ENCODE measurements at regions not wholly inside any gene's neighbourhood (a gene's known extent, or its start where the extent isn't known, plus 50 kb on each side); places are given as distances from the start of the nearest gene placed in this dataset.
"Not testable (repeated sequence)": the region's sequence is repeated elsewhere in the genome, so short reads cannot be mapped to it uniquely, and the experiment has no call there.

GRCh38 chr1:221527886-221528624 is 213.8 kb downstream of the DUSP10 start:
- H3K27ac ChIP-seq (ENCODE audit: insufficient read depth, low read depth, low read length) = no peak overlapping the region
- H2AFZ ChIP-seq (ENCODE audit: low read depth, low read length) = no peak overlapping the region
- no peaks in the 10 kb centered on the region for H3K79me2 ChIP-seq (ENCODE audit: control insufficient read depth, insufficient read depth, low read length)
- no TSS peak for BruUV-seq (replicated peaks)
- no peak overlapping the region for H3K4me2 ChIP-seq (ENCODE audit: insufficient read depth, low read length)
- no peak for TF ChIP-seq POLR2AphosphoS5 (IDR thresholded peaks at IDR 0.05; ENCODE audit: insufficient read depth, low read depth, low read length)
- TF ChIP-seq, protein P1, sequence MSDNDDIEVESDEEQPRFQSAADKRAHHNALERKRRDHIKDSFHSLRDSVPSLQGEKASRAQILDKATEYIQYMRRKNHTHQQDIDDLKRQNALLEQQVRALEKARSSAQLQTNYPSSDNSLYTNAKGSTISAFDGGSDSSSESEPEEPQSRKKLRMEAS (IDR thresholded peaks at IDR 0.05; ENCODE audit: insufficient read depth, insufficient read length) = no peak
- TF ChIP-seq MYC (IDR thresholded peaks at IDR 0.05; ENCODE audit: low read depth, low read length) = no peak
- TF ChIP-seq EZH2 (IDR thresholded peaks at IDR 0.05; ENCODE audit: borderline replicate concordance, low read depth, low read length, severe bottlenecking) = no peak
- no peak for TF ChIP-seq POLR2A (IDR thresholded peaks at IDR 0.05; ENCODE audit: low read depth, low read length)
- TF ChIP-seq CTCF (IDR thresholded peaks at IDR 0.05; ENCODE audit: extremely low read depth in 1 of 2, insufficient read depth in 1 of 2, low read depth in 1 of 2, low read length in 2 of 2) = no peak
- no peak for TF ChIP-seq JUN (IDR thresholded peaks at IDR 0.05; ENCODE audit: borderline replicate concordance, insufficient read depth, insufficient read length, low read depth)
- no peak for TF ChIP-seq GATA2 (IDR thresholded peaks at IDR 0.05; ENCODE audit: insufficient read depth, insufficient read length, low read depth, low read length)
- H3K27me3 ChIP-seq (ENCODE audit: control insufficient read depth in 2 of 2, insufficient read depth in 2 of 2, low read length in 2 of 2) = no peaks in the 10 kb centered on the region
- POLR2A ChIA-PET = no interaction called here
- FAIRE-seq (no peak), DNase-seq (ENCODE audit: low read depth, low spot score) (no peak)
- H3K4me3 ChIP-seq (replicated peaks in 1 of 3; ENCODE audit: insufficient read depth in 1 of 3, low read depth in 1 of 3, low read length in 3 of 3) = no peak overlapping the region
- H3K36me3 ChIP-seq (ENCODE audit: control insufficient read depth in 2 of 2, extremely low read depth in 1 of 2, insufficient read depth in 2 of 2, low read length in 2 of 2) = no peaks in the 10 kb centered on the region
- no peak overlapping the region for H3K9ac ChIP-seq (replicated peaks; ENCODE audit: extremely low read depth, insufficient read depth, low read length)
- no peaks in the 10 kb centered on the region for H3K9me3 ChIP-seq (replicated peaks; ENCODE audit: control insufficient read depth, insufficient read depth, low read length)
- no peaks in the 10 kb centered on the region for H3K4me1 ChIP-seq (ENCODE audit: control insufficient read depth, extremely low read depth, insufficient read depth, low read length)
- H3K9me1 ChIP-seq (replicated peaks; ENCODE audit: control insufficient read depth, extremely low read depth, insufficient read depth, low read length) = no peaks in the 10 kb centered on the region
- intact Hi-C loops (cut with micrococcal nuclease) = no loop called here
- no peaks in the 10 kb centered on the region for H4K20me1 ChIP-seq (replicated peaks; ENCODE audit: control insufficient read depth, extremely low read depth, insufficient read depth, low read length)
- CTCF ChIA-PET = interaction anchor here (0.6 to 1.6 kb wide), 2 partner anchors 15 to 424 kb away, joined by 3 read pairs; no protein-coding TSS in a partner anchor
- dilution Hi-C loops (cut with MboI; ENCODE audit: extremely low pct_ligation_motif_present, low sequenced_read_pairs) = no loop called here

DNA sequence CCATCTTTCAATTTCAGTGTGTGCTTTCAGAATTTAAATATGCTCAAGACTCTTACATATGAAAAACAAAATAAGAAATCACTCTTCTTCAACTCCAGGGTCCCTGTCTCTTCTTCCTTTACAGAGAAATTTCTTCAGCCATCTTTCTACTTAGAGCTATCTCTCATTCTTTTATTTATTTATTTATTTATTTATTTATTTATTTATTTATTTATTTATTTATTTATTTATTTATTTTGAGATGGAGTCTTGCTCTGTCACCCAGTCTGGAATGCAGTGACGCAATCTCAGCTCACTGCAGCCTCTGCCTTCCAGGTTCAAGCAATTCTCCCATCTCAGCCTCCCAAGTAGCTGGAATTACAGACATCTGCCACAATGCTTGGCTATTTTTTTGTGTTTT is 211.7 kb downstream of the DUSP10 start:
- not testable (repeated sequence) for H3K79me2 ChIP-seq (ENCODE audit: control insufficient read depth, insufficient read depth, low read length); H3K4me3 ChIP-seq (replicated peaks in 1 of 3; ENCODE audit: insufficient read depth in 1 of 3, low read depth in 1 of 3, low read length in 3 of 3); H3K27ac ChIP-seq (ENCODE audit: insufficient read depth, low read depth, low read length)

More for the DNA sequence above, 211.7 kb downstream of the DUSP10 start:
- FAIRE-seq; H4K20me1 ChIP-seq (replicated peaks; ENCODE audit: control insufficient read depth, extremely low read depth, insufficient read depth, low read length); H3K4me1 ChIP-seq (ENCODE audit: control insufficient read depth, extremely low read depth, insufficient read depth, low read length); H3K27me3 ChIP-seq (ENCODE audit: control insufficient read depth in 2 of 2, insufficient read depth in 2 of 2, low read length in 2 of 2); H3K9ac ChIP-seq (replicated peaks; ENCODE audit: extremely low read depth, insufficient read depth, low read length); DNase-seq (ENCODE audit: low read depth, low spot score); CTCF ChIA-PET; H3K9me3 ChIP-seq (replicated peaks; ENCODE audit: control insufficient read depth, insufficient read depth, low read length); BruUV-seq (replicated peaks); dilution Hi-C loops (cut with MboI; ENCODE audit: extremely low pct_ligation_motif_present, low sequenced_read_pairs); H3K4me2 ChIP-seq (ENCODE audit: insufficient read depth, low read length); intact Hi-C loops (cut with micrococcal nuclease); H3K9me1 ChIP-seq (replicated peaks; ENCODE audit: control insufficient read depth, extremely low read depth, insufficient read depth, low read length); H2AFZ ChIP-seq (ENCODE audit: low read depth, low read length); POLR2A ChIA-PET; H3K36me3 ChIP-seq (ENCODE audit: control insufficient read depth in 2 of 2, extremely low read depth in 1 of 2, insufficient read depth in 2 of 2, low read length in 2 of 2): not testable (repeated sequence)
